Stimulated activated CD8-positive, alpha-beta memory T cell treated with anti-CD3 and anti-CD28 coated beads, Interleukin-4, amount 100 ng/mL, for 24 hours (primary cell): ENCODE measurements at regions not wholly inside any gene's neighbourhood (a gene's known extent, or its start where the extent isn't known, plus 50 kb on each side); places are given as distances from the start of the nearest gene placed in this dataset.

Experiments used
- DNase-seq: peaks from one replicate; pipeline ENCODE4 v3.0.0-alpha.2; 2020; ENCODE audit warnings: low read depth

- DNase-seq = no peak
Observed at GRCh38 chr16:65426484-65426883, 304.6 kb upstream of the CDH11 start.

GRCh38 chr16:65422934-65423333, 301.1 kb upstream of the CDH11 start:
- no peak for DNase-seq

- DNase-seq = no peak
Observed at GRCh38 chr16:65421596-65421995, 299.7 kb upstream of the CDH11 start.

GRCh38 chr16:65418435-65418834, 296.6 kb upstream of the CDH11 start:
- no peak for DNase-seq

- no peak for DNase-seq
Observed at GRCh38 chr16:65415460-65415859, 293.6 kb upstream of the CDH11 start.

- no peak for DNase-seq
Observed at GRCh38 chr16:65414284-65414984, 292.6 kb upstream of the CDH11 start.

GRCh38 chr16:65413861-65414260, 292.0 kb upstream of the CDH11 start:
- DNase-seq = no peak

- no peak for DNase-seq
Observed at GRCh38 chr16:65410801-65411200, 288.9 kb upstream of the CDH11 start.

GRCh38 chr16:65409510-65409909, 287.6 kb upstream of the CDH11 start:
- DNase-seq = no peak

- DNase-seq = no peak
Observed at GRCh38 chr16:65406933-65407332, 285.1 kb upstream of the CDH11 start.

- DNase-seq = no peak
Observed at GRCh38 chr16:65406116-65406515, 284.3 kb upstream of the CDH11 start.

GRCh38 chr16:65394281-65394680, 272.4 kb upstream of the CDH11 start:
- no peak for DNase-seq

- no peak for DNase-seq
Observed at GRCh38 chr16:65392806-65393565, 271.1 kb upstream of the CDH11 start.

GRCh38 chr16:65388592-65388991, 266.7 kb upstream of the CDH11 start:
- no peak for DNase-seq

GRCh38 chr16:65386672-65387071, 264.8 kb upstream of the CDH11 start:
- no peak for DNase-seq

- DNase-seq = no peak
Observed at GRCh38 chr16:65384441-65384840, 262.6 kb upstream of the CDH11 start.

- no peak for DNase-seq
Observed at GRCh38 chr16:65377195-65377594, 255.3 kb upstream of the CDH11 start.

GRCh38 chr16:65376601-65377000, 254.7 kb upstream of the CDH11 start:
- no peak for DNase-seq

- DNase-seq = no peak
Observed at GRCh38 chr16:65375651-65376050, 253.8 kb upstream of the CDH11 start.

- DNase-seq = no peak
Observed at GRCh38 chr16:65373097-65373496, 251.2 kb upstream of the CDH11 start.

- no peak for DNase-seq
Observed at GRCh38 chr16:65372171-65372570, 250.3 kb upstream of the CDH11 start.

- no peak for DNase-seq
Observed at GRCh38 chr16:65365732-65366715, 244.2 kb upstream of the CDH11 start.
